Stimulated activated CD4-positive, alpha-beta T cell treated with anti-CD3 and anti-CD28 coated beads, TNF-alpha, amount 100 ng/mL, for 4 hours (primary cell): ENCODE measurements at regions not wholly inside any gene's neighbourhood (a gene's known extent, or its start where the extent isn't known, plus 50 kb on each side); places are given as distances from the start of the nearest gene placed in this dataset.
"Not testable (repeated sequence)": the region's sequence is repeated elsewhere in the genome, so short reads cannot be mapped to it uniquely, and the experiment has no call there.

ENCODE experiments used
- DNase-seq, 3 experiments: peaks; one replicate each; pipeline ENCODE4 v3.0.0-alpha.2; 2020; ENCODE audit warnings: low read depth in 3 of 3

DNA sequence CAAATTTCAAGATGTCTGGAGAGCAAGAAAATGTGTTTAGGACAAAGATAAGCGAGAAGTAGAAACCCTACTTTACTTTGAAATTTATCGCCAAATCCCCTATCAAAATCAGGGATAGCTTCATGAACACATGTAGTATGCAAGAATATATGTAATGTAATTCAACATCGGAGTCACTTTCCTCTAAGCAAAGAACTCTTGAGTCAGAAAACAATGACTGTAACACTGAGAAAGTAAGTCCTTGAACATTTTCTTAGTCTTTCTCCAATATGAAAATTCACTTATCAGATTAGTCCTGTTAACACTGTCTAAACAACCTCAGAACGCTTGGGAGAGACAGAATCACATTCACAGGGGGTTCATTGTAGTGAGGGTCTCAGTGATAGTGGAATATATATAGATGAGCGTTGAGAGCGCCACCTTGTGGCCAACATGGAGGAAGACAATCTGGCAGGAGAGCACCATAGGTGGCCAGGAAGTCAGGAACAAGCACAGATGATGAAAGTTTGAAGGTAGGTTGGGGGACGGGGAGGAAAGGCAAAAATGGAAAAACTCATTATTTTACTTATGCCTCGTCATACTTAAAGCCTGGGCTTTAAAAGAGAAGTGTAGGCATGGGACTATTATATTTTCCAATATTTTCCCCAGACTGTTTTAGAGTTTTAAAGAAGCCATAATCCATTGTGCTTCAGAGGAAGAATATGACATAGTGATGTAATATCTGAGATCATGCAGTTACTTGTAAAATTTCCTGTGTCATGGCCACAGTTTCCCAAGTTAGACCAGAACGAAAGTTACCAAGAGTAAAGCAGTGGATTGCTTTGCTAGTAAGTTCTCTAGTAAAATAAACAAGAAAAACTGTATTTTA is 115.5 kb upstream of the GNAI1 start:
- DNase-seq: peak in 1 of 3 experiments; percentile 2

DNA sequence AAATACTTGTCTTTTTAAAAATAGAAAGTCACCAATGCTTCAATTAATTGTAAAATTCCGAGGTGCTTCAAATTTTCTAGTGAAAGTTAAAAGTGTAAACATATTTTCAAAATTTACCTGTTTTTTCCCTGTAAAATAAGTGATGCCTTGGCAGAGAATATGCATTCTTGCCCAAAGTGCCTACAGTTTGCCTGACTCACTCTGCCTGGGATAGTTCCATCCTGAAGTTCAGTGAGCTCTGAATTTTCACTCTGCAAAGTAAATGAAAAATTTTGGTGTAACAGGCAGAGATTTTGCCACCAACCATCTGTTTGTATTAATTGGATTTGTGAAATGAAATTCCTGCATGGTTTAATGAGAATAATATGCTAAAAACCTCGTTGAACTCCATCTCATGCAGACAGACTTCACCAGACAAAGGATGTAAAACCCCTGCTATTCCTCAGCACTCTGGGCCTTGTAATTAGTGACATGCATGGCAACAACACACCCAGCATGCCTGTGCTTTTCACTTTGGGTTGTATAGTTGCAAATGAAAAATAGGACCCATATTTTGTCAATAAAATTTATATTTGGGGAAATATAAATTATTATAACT is 117.4 kb upstream of the GNAI1 start:
- DNase-seq: no peak

DNA sequence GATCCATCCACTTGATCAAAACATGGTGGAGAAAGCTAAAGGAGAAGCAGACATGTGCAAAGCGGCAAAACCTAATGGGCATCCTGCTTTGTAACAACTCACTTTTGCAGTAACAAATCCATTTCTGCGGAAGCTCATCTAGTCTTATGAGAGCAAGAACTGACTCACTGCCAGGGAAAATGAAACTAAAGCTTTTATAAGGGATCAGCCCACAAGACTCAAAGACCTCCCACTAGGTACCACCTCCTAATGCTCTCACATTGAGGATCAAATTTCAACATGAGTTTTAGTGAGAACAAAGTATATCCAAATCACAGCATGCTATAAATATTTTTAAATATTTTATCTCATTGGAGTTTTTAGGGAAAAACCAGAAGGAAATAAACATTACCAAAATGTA is 120.1 kb upstream of the GNAI1 start:
- DNase-seq: no peak

DNA sequence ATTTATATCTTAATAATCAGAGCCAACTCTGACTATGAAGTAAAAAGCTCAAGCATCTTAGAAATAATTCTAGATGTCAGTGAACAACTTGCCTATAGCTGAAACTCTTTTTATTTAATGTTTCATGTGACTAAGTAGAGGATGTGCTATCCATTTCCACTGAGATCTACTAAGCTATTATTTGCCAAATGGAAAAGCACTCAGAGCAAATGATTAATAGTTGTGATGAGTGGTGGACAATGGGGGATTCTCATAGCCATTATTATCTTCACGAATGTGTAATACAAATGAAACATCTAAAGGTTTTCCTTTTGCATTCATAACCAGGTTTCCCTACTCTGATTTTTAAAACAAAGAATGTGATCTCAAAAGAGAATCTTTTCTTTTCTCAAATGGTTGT is 126.6 kb upstream of the GNAI1 start:
- no peak for DNase-seq

DNA sequence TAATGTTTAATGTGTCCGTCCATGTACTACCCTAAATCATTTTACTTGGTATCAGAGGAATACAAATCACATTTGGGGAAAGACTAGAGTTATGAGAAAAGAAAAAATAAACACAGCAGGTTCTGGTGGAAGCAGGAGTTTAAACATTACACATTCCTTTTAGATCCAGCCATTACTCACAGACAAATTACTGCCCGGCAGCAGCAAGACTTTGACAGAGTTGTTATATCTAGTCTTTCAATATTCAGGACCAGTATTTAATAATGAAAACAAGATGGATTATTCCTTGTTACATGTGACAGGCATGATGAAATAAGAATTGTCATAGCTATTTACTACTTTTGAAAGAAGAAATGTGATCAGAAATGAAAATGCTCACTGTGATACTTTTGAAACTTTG is 131.8 kb upstream of the GNAI1 start:
- DNase-seq: no peak

DNA sequence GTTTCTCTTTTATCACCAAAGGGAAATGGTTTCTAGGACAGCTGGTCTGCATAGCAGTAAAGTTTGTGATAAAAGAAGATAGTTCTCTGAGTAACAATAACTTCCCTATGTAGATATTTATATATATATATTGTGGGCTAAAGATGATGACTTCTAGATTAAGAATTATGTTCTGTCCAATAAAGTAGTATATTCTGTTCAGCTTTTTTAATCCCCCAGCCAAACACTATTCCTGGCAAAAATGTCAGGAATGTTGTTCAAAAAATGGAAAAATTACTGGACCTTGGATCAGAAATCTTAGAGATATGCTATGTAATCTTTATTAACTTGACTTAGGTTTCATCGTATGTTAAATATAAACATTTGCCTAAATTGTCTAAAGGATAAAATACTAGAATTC is 136.3 kb upstream of the GNAI1 start:
- no peak for DNase-seq

DNA sequence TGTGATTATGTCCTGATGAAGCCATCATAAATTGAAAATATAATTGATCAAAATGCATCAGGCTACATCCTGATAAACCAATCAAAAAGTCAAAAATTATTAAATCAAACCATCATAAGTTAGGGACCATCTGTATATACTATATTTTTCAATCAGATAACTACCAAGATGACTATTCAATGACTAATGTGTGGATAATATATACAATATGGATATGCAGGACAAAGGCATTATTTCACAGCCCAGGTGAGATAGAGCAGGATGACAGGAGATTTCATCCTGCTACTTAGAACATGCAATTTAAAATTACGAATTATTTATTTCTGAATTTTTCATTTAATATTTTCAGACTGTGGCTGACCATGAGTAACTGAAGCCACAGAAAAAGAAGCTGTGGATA is 137.3 kb upstream of the GNAI1 start:
- no peak for DNase-seq

DNA sequence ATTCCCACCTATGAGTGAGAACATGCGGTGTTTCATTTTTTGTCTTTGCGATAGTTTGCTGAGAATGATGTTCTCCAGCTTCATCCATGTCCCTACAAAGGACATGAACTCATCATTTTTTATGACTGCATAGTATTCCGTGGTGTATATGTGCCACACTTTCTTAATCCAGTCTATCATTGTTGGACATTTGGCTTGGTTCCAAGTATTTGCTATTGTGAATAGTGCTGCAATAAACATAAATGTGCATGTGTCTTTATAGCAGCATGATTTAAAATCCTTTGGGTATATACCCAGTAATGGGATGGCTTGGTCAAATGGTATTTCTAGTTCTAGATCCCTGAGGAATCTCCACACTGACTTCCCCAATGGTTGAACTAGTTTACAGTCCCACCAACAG is 138.9 kb upstream of the GNAI1 start:
- DNase-seq: not testable (repeated sequence)

DNA sequence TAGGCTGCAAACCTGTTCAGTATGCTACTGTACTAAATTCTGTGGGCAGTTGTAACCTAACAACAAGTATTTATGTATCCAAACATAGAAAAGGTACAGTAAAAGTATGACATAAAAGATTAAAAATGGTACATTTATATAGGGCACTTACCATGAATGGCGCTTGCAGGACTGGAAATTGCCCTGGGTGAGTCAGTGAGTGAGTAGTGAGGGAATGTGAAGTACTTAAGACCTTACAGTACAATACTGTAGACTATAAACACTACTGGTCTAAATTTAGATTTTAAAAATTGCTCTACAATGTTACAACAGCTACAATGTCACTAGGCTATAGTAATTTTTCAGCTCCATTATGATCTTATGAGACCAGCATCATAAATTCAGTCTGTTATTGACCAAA is 146.0 kb upstream of the GNAI1 start:
- no peak for DNase-seq

DNA sequence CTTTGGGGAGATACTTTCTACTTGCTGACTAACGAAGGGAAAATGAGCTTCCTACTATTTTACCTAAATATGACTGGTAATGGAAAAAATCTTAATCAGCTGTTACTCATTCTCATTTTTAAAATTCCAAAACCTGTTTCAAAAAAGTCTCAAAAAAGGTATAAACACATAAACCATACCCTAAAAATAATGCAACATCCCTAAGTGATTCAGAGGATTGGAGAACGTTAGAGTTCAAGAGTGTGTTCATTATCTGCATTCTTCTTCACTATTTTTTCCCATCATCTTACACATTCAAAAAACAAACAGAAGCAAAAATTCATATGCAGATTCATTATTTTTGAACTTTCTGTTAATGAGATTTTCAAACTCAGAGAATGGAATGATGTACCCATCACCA is 150.4 kb upstream of the GNAI1 start:
- DNase-seq: no peak

DNA sequence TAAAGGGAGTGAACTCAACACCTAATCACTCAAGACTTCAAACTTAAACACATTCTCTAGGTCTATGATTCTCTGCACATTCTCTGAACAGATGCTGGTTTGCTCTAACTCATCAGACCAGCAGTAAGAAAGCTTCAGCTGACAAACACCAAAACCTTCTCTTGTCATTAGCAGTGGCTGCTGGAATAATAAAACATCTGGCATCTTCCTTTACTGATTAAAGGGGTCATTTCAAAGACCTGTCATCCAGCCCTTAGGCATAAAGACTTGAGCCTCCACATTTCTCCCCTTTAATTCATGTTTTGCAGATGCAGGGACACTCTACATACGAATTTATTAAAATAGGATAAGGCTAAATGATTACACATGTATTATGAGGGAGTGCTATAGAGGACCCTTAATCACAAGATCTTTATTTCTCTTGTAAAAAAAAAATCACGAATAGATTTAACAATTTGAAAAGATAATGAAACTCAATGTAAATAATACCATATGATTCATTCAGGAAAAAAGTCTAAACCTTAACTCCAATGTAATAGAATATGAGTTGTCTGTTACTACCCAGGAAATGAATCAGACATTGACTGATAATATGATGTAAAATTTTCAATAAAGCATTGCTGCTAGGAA is 152.4 kb upstream of the GNAI1 start:
- no peak for DNase-seq

DNA sequence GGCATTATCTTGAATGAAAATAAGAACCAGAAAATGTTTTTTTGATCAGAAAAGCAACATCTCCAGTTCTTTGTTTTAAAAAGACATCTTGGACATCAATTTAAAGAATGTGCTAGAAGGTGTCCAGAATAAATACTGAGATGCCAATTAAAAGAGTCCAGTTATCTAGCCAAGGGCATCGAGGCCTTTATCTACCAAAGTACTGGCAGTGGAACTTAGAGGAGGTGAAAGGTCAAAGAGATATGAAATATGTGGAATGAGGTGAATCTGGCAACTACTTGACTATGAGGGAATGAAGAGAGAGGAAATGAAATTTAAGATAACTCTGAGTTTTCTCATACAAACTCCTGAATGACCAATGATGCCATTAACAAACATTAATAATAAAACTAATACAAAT is 154.3 kb upstream of the GNAI1 start:
- no peak for DNase-seq

DNA sequence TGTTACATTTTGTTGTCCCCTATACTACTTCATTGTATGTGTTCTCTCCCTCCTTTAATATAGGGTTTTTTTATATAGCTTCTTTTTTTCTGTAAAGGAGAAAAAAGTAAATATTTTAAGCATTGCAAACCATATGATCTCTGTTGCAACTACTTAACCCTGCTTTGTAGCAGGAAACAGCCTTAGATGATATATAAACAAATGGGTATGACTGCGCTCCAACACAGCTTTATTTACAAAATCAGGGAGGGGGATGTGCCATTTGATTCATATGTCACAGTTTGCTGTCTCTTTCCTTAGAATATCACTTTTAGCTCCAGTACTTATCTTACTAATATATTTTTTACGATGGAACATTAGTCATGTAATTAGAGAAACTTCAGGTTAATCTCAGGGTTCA is 155.2 kb upstream of the GNAI1 start:
- no peak for DNase-seq

DNA sequence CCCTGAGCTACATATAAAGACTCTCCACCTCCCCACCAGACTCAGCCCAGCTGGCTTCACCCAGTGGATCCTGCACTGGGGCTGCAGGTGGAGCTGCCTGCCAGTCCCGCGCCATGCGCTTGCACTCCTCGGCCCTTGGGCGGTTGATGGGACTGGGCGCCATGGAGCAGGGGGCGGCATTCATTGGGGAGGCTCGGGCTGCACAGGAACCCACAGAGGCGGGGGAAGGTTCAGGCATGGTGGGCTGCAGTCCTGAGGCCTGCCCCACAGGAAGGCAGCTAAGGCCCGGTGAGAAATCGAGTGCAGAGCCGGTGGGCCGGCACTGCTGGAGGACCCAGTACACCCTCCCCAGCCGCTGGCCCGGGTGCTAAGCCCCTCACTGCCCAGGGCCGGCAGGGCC is 157.2 kb upstream of the GNAI1 start:
- no peak for DNase-seq

DNA sequence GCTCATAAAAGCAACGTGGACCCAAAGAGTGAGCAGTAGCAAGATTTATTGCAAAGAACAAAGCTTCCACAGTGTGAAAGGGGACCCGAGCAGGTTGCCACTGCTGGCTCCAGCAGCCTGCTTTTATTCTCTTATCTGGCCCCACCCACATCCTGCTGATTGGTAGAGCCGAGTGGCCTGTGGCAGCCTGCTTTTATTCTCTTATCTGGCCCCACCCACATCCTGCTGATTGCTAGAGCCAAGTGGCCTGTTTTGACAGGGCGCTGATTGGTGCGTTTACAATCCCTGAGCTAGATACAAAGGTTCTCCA is 158.0 kb upstream of the GNAI1 start:
- DNase-seq: not testable (repeated sequence)

DNA sequence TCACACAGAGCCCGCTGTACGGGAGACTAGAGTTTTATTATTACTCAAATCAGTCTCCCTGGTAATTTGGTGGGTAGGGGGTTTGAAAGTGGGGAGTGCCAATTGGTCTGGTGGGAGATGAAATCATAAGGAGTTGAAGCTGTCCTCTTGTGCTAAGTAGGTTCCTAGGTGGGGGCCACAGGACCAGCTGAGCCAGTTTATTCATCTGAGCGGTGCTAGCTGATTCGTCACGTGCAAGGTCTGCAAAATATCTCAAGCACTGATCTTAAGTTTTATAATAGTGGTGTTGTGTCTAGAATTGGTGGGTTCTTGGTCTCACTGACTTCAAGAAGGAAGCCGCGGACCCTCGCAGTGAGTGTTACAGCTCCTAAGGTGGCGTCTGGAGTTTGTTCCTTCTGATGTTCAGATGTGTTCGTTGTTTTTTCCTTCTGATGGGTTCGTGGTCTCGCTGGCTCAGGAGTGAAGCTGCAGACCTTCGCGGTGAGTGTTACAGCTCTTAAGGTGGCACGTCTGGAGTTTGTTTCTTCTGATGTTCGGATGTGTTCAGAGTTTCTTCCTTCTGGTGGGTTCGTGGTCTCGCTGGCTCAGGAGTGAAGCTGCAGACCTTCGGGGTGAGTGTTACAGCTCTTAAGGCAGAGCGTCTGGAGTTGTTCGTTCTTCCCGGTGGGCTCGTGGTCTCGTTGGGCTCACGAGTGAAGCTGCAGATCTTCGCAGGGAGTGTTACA is 158.5 kb upstream of the GNAI1 start:
- DNase-seq: not testable (repeated sequence)

DNA sequence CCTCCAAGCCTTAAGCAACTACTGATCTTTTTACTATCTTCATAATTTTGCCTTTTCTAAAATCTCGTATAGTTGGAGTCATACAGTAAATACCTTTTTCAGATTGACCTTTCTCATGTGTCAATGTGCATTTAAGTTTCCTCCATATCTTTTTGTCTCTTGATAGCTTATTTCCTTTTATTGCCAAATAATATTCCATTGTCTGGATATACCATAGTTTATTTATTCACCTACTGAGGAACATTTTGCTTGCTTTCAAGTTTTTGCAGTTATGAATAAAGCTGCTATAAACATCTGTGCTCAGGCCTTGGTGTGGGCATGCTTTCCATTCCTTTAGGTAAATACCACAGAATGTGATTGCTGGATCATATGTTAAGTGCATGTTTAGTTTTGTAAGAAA is 161.2 kb upstream of the GNAI1 start:
- DNase-seq: no peak

DNA sequence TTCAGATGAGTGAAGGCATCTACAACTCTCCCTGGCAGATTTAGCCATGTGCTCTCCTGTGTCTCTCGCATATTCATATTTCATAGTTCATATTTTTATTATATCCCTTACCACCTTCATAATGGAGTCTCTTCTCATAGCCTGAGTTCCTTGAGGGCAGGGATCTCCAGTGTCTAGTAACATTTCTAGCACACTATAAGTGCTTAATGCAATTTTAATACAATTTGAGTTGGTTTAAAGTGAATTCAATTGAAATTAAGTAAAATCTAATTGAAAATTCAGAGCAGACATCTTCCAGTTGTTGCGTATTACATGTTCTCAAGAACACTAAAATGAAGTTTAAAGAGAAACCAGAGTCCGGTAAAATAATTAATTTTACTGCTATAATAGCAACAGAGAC is 163.6 kb upstream of the GNAI1 start:
- DNase-seq: no peak

DNA sequence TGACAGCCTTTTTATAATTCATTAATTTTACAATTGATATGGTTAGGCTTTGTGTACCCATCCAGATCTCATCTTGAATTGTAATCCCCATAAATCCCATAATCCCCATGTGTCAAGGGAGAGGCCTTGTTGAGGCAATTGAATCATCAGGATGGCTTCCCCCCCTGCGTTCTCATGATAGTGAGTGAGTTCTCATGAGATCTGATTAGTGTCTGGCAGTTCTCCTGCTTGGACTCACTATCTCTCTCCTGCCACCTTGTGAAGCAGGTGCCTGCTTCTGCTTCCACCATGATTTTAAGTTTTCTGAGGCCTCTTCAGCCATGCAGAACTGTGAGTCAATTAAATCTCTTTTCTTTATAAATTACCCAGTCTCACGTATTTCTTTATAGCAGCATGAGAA is 165.7 kb upstream of the GNAI1 start:
- no peak for DNase-seq

DNA sequence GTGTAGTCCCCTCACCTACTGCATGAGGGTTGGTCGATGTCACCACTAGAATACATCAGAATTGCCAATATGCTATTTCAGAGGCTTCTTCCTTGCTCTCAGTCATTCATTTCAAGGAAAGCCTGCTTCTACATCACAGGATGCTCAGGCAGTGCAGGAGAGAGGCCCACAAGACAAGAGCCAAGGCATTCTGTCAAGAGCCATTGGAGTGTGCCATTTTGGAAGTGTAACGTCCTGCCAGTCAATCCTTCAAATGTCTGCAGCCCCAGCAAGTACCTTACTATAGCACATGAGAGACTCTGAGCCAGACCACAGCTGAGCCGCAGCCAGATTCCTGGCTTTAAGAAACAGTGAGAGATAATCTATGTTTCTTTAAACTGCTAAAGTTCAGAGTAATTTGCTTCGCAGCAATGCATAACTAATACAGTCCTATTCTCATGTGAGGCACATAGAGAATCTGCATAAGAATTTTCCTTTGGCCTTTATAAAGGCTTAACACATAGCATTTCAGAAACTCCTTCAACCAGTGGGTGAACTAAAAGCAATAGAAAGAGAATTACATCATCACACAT is 166.5 kb upstream of the GNAI1 start:
- DNase-seq: no peak

DNA sequence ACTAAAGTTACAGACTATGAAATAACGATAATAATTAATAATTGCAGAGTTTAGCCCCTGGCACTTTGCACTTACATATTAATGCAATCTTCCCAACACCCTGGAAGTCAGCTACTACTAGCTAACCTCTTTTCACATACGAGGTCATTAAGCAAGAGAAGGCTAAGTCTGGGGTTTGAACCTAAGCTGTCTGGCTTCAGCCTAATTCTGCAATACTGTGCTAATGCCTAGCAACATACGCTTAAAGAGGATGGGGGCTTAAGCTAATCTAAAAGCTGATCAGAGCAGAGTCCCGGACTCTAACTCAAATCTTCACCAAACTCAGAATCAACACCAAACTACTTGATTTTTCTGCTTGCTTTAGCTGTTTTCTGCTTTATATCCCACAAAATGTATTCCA is 168.7 kb upstream of the GNAI1 start:
- DNase-seq: no peak

DNA sequence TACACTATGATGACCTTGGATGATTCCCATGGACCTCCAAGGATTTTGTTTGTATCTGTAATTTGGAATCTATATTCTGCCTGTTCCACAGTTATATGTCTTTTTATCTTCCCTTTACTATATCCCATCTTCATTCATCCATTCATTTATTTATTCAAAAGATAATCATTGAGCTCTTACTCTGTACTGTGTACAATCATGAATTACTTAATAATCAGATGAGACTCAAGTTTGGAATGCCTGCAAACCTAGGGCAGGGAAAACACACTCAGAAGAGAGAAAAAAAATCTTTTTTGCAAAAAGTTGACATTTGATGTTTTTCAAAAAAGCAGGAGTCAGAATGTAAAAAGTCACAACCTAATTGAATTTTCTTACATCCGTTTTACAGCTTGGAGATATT is 170.2 kb upstream of the GNAI1 start:
- DNase-seq: no peak
